IPS-NIHi11 (cell line): ENCODE measurements at regions not wholly inside any gene's neighbourhood (a gene's known extent, or its start where the extent isn't known, plus 50 kb on each side); places are given as distances from the start of the nearest gene placed in this dataset.

Experiments used
- DNase-seq: peaks from one replicate; pipeline ENCODE4 v3.0.0; 2012; ENCODE audit warnings: mixed read lengths, low spot score

DNA sequence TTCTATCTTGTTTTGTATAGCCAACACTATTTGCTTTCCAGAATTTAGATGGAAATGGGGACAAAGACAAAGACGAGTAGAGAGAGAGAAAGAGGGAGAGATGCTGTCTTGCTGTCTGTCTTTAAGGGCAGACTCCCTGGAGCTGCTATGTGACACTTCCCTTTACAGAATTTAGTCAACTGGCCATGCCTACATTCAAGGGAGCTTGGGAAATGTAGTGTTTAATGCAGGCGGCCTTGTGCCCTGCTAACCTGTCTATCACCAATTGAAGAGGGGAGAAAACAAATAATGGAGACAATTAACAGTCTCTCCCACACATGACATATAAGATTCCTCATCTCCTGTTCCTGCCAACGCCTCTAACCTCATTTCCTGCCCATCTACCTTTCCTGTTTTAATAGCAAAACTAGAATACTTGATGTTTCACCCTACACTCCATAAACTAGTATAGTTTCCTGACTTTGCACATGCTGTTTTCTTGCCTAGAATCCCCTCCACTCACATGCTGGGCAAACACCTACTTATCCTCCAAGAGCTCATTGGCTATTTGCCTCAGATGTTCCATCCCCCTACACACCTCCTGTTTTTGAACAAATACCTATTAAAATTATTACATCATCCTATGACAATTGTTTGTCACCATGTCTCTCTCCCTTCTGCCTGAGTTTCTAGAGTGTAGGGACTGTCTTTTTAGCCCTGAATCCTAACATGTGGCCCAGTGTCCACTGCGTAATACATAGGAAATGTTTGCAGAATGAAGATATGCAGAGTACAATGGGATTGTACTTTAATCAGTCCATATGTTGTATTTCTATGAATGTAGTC lies 117.2 kb downstream of the SLC25A24 start:
- DNase-seq: peak; percentile 17

DNA sequence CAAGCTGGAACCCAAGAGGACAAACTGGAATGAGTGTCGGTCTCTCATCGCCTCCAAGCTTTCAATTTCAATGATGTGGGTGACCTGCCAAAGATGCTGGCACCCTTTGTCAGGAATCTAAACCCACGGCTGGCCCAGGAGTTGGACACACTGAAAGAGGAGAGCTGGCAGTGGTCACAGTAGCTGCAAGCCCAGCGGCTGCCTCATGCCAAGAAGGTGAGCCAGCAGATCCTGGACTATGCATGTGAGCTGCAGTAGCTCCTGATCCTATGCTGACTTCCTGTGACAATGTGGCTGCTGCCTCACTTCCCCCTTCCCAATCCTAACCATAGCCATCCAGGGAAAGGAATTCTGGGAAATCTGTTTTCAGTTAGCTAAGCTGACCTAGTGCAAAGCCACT lies 117.0 kb upstream of the VAV3 start:
- DNase-seq: no peak

GRCh38 chr1:108080448-108080847 lies 115.5 kb upstream of the VAV3 start:
- DNase-seq: no peak

GRCh38 chr1:108079440-108080025 lies 114.6 kb upstream of the VAV3 start:
- DNase-seq: no peak

GRCh38 chr1:108077991-108078390 lies 113.0 kb upstream of the VAV3 start:
- DNase-seq: no peak

DNA sequence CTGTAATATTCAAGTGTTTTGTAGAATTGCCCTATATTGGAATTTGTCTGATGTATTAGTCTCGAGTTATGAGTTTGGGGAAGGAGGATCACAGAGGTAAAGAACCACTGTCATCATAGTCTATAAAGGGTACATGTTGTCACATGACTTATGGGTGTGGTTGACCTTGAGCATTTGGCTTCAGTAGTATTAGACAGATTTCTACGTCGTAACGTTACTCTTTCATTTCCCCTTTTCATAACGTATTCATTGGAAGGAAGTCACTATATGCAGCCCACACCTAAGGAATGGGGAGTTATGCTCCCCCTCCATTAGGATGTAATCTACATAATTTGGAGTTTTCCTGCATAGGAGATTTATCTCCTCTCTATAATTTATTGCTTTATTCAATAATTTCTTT lies 110.1 kb upstream of the VAV3 start:
- no peak for DNase-seq

DNA sequence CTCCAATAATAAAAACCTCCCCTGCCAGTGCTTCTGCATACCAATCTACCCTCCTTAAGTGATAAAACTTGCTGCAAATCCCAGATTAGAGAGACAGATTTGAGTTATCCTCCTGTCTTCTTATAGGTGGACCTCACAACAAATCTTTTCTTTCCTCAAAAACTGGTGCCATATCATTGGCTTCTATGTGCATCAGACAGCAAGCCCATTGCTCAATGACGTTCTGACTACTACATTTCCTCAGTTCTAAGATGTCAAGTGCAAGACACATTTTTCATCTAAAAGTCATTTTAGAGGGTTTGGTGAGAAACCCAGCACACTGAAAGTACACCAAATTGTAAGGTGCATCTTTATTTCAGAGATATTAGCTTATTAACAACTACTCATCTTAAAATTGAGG lies 107.8 kb upstream of the VAV3 start:
- no peak for DNase-seq

DNA sequence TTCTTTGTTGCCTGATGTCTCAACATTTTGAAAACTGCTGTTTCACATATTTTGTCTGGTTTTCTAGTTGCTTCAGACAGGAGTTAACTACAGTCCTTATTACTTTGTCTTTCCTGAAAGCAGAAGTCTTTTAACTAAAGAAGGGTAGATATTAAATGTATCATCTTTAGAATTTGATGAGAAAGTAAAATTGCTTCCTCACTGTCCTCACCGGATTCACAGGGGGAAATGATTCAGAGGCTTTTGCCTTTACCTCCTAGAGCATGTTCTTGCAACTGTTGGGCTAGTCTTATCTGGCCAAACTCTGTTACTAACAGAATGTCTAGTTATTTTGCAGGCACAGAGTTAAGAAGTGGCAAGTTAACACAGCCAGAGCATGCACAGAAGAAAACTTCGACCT lies 107.2 kb upstream of the VAV3 start:
- no peak for DNase-seq

- no peak for DNase-seq
Measured at GRCh38 chr1:108071601-108072000, 106.6 kb upstream of the VAV3 start.

GRCh38 chr1:108070662-108071061 lies 105.7 kb upstream of the VAV3 start:
- DNase-seq: no peak

GRCh38 chr1:108067884-108068540 lies 103.0 kb upstream of the VAV3 start:
- no peak for DNase-seq

- DNase-seq: no peak
Measured at GRCh38 chr1:108066808-108067207, 101.8 kb upstream of the VAV3 start.

DNA sequence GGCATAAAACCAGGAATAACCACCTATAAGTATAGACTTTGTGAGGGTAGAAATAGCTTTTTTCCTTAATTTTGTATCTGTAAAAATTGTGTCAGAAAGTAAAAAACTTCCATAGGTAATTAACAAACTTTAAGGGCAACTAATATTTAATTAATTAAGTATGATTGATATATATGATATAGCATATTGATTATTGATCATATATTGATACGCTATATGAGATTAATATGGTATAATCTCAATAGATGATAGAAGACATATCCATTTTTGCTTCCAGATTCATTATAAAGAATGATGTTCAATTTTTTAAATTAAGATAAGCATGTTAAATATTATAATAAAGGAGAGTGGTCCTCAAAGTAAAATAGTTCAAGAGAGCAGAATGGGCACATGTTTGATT lies 99.3 kb upstream of the VAV3 start:
- DNase-seq: no peak

DNA sequence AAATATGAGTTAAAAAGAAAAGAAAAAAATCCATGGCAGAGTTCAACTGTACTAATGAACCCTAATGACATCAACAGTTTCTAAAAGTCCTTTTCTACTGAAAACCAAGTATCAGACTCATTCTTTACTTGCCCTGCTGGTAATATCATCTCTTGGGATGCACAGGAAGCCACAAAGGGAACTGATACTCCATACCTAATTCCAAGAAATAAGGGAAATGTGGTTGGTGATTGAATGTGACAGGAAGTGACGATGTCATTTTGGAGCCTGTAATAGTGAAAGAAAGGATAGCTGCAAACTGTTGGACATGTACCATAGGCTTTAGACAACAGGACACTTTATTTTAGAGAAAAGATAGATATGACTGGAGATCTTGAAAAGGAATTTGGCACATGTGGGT lies 98.7 kb upstream of the VAV3 start:
- no peak for DNase-seq

- DNase-seq: no peak
Measured at GRCh38 chr1:108059945-108060344, 95.0 kb upstream of the VAV3 start.

DNA sequence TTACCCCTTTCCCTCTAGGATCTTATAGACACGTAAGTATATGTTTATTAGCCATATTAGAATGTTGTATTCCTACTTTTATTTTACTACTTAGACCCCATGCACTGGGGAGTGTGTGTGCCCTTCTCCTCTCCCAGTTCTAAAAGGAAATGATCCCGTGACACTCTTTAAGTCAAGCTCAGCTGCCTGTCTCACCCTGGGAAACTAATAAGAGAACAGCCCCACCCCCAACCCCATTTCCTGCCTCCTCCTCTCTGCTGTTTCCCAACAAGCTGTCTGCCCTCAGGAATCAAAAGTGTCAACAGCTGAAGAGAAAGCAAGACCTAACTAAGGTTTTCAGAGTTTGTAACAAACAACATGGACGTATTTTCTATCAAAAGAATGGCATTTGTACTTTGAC lies 92.6 kb upstream of the VAV3 start:
- peak; percentile 42 for DNase-seq

DNA sequence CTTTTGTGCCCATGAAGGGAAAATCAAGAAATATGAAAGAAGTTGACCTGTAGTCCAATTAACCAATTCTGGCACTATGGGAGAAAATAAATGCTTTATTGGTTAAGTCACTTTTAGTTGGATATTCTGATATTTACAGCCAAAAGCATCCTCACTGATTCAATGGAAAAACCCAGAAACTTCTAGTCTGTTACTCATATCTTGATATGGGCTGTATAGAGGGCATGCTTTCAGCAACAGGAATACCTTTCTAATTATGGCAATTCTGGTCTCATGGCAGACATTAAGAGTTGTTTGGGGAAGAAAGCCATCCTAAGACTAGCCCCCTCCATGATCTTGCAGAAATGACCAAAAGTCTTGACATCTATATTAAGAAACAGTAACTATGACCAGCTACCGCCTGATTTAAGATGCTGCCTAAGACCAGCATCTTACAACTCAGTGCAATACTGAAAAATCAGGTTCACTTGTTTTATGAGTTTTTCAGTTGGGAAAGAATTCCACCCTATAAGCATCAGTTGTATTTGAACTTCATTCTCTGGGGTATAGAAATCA lies 91.5 kb upstream of the VAV3 start:
- DNase-seq: no peak

DNA sequence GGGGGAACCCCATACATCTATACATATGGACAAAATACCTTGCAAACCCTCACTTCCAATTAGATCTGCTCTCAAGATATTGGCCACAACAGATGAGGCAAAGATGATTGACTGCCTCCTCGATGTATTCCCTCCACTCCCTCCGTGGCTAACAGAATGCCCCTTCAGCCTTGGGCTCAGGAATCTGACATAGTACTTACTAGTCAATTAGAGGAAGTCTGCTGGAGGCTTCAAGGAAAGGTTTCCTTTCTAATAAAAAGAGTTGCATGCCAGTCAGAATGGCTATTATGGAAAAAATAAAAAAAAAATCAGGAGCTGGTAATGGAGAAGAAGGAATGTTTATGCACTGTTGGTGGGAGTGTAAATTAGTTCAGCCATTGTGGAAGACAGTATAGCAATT lies 90.4 kb upstream of the VAV3 start:
- DNase-seq: no peak

DNA sequence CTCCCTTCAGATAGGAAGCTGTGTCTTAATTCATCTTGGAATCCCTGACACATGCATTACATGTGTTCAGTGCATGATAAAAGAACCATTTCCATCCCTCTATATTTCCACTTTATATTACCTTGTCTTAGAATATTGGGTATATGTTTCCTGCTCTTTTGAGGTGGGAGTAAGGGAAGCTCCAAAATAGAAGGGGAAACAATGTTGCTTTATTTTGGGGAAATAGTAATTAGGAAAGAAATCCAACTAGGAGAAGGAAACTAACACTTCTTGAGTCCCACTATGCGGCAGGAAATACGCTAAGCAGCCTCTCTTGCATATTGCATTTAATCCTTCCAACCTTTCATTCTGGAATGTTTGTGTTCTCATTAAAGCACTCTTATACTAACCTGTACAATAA lies 89.4 kb upstream of the VAV3 start:
- no peak for DNase-seq

DNA sequence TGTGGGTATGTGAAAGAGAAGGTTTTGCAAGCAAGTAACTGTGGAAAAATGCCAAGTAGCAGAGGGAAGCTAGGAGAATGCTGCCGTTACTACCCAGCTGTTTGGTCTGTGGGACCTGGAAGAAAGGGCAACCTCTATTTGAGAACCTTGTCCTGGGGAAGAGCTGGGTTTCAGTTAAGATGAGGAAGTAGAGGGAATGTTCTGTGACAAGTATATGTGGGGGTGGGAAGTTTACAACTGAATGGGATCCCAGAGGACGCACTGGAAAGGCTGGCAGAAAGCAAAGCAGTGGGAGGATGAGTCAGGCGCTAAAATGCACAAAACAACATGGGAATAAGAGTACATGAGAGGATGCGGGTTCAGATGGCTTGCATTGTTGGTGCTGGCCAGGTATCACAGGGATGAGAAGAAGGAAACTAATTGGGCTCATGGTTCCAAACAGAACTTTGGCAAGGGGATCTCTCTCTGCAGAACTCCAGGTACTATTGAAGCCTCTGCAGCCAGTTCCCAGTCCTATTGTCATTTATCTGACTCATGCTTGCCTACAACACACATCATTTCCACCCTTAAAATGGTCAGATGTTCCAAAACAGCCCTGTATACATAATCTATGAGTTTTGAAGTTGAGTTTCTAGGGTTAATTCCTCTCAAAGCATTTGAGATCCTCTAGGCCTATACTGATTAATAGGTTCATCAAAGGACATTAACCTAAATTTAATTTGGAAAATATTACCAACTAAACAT lies 88.5 kb upstream of the VAV3 start:
- DNase-seq: no peak

DNA sequence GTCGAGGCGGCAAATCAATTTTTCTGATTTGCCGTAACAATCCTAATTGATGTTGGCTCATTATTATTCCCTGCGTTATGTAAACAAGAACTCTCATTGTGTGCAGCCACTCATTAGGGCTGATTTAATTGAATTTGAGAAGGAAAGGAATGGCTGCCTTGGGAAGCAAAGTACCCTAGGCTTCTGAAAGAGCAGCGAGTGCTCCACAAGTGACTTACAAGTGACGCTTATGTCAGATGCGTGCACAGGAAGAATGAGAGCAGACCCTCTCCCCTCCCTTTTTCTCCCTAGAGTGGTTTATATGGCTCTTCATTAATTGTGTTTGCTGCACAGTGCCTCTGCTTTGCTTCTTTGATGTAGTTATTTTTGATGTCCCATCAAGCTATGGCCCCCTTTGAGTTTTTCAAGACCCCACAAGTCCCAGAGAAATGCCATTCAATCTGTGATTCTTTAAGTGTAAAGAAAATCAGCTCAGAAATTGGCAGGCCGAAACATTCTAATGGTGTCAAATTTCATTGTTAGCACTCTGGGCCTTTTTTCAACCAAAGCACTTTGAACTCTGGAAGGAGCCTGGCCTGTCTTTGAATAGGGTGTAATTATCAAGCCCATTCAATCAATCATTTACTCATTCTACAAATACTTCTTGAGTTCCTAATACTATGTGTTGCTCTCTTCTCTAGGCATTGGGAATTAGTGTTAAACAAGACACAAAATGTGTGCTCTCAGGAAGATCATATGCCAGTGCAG lies 86.8 kb upstream of the VAV3 start:
- peak; percentile 39 for DNase-seq
